ENCODE measurements at regions not wholly inside any gene's neighbourhood (a gene's known extent, or its start where the extent isn't known, plus 50 kb on each side); places are given as distances from the start of the nearest gene placed in this dataset.

DNA sequence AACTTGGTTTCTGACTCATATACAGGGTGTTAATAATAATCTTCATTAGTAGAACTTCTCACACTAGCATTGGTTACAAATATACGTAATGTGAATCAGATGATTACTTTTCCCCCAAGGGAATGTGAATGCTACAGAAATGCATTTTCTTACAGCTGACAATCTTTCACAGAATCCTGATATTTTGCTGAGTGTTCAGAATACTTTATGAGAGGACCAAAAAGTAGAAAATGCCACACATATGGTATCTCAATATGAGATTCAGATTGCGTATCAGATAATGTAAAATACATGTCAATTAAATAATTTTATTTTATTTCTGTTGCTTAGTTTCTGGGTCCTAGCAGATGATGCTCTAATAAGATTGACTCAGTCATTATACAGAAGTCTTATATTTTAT is 979.9 kb upstream of the GBE1 start:
- H3K27ac ChIP-seq, result no peak overlapping the region
- 47 to 48% methylated on average over 2 of the region's 2 CpGs for WGBS, 2 experiments (ENCODE audit: low coverage in 1 of 2, low lambda C conversion rate in 2 of 2, missing lambda C conversion rate in 2 of 2)
- H3K36me3 ChIP-seq (ENCODE audit: low read depth), result no peaks in the 10 kb centered on the region; the same call in 1 of the 2 replicates
- H3K9ac ChIP-seq, result no peak overlapping the region
- in situ Hi-C loops (cut with MboI), result no loop called here
- H3K79me2 ChIP-seq (ENCODE audit: insufficient read depth), result no peaks in the 10 kb centered on the region
- TF ChIP-seq EZH2phosphoT487 (IDR thresholded peaks at IDR 0.05; ENCODE audit: insufficient read depth, low read depth), result no peak
- no peak for TF ChIP-seq EZH2 (IDR thresholded peaks at IDR 0.05; ENCODE audit: insufficient read depth, poor library complexity, severe bottlenecking)
- no peak overlapping the region for H3K4me2 ChIP-seq (ENCODE audit: unreplicated experiment)
- H3K9me3 ChIP-seq (ENCODE audit: low read depth), result peaks cover 4% of the 10 kb centered on the region
- no peak overlapping the region for H2AFZ ChIP-seq
- no peaks in the 10 kb centered on the region for H4K20me1 ChIP-seq (ENCODE audit: insufficient read depth)
- H3K4me3 ChIP-seq, result no peak overlapping the region
- H3F3A ChIP-seq (ENCODE audit: insufficient read depth), result no peaks in the 10 kb centered on the region
- H3K27me3 ChIP-seq (replicated peaks; ENCODE audit: insufficient read depth), result no peaks in the 10 kb centered on the region
- DNase-seq, result no peak
- no peaks in the 10 kb centered on the region for H3K4me1 ChIP-seq (ENCODE audit: insufficient read depth)
- H3K9me2 ChIP-seq (ENCODE audit: insufficient read depth), result no peaks in the 10 kb centered on the region

DNA sequence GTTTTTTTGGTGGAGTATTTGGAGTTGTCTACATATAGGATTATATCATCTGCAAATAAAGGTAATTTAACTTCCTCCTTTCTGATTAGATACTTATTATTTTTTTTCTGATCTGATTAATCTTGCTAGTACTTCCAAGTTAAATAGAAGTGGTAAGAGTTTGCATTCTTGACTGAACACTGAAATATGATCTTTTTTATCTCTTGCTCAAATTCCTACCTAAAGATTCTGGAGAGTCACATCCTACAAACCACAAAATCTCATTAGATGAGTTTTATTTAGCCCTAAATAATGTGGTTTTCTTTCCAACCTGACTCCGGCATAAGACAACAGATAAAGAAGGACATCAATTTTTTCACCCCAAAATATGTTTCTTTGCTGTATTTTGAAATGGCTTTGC is 977.9 kb upstream of the GBE1 start:
- no peak overlapping the region for H2AFZ ChIP-seq
- H3F3A ChIP-seq (ENCODE audit: insufficient read depth), result no peaks in the 10 kb centered on the region
- in situ Hi-C loops (cut with MboI), result no loop called here
- peaks cover 4% of the 10 kb centered on the region for H3K9me3 ChIP-seq (ENCODE audit: low read depth)
- no peak for DNase-seq
- H3K79me2 ChIP-seq (ENCODE audit: insufficient read depth), result no peaks in the 10 kb centered on the region
- H3K4me3 ChIP-seq, result no peak overlapping the region
- H3K4me1 ChIP-seq (ENCODE audit: insufficient read depth), result no peaks in the 10 kb centered on the region
- no peaks in the 10 kb centered on the region for H4K20me1 ChIP-seq (ENCODE audit: insufficient read depth)
- no peak overlapping the region for H3K4me2 ChIP-seq (ENCODE audit: unreplicated experiment)
- H3K9ac ChIP-seq, result no peak overlapping the region
- TF ChIP-seq EZH2 (IDR thresholded peaks at IDR 0.05; ENCODE audit: insufficient read depth, poor library complexity, severe bottlenecking), result no peak
- no peak for TF ChIP-seq EZH2phosphoT487 (IDR thresholded peaks at IDR 0.05; ENCODE audit: insufficient read depth, low read depth)
- no peaks in the 10 kb centered on the region; the same call in 1 of the 2 replicates for H3K36me3 ChIP-seq (ENCODE audit: low read depth)
- no peaks in the 10 kb centered on the region for H3K27me3 ChIP-seq (replicated peaks; ENCODE audit: insufficient read depth)
- 19 to 38% methylated on average over 1 of the region's 1 CpG for WGBS, 2 experiments (ENCODE audit: low coverage in 1 of 2, low lambda C conversion rate in 2 of 2, missing lambda C conversion rate in 2 of 2)
- no peaks in the 10 kb centered on the region for H3K9me2 ChIP-seq (ENCODE audit: insufficient read depth)
- no peak overlapping the region for H3K27ac ChIP-seq

DNA sequence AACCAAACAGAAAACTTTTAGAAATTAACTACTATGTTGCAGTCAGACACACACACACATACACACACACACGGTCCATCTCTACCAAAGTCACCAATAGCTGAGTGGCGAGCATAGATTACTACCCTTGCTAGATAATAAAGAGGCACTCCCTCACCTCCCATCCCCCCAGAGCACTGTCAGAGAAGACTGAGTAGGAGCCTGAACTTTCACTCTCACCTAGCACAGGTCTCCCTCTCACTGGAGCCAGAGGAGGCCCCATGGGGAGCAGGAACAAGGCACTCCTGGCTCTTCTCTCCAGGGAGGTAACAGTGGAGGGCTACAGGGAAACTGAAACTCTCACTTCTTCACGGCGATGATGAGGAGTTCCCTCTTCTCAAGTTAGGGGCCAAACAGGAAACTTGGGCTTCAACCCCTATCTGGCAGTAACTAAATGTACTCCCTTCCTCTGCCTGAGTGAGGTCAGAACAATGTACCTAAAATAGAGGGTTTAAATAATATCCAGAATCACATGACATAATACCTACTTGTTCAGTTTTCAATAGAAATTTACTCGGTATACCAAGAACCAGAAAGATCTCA is 975.3 kb upstream of the GBE1 start:
- Histone ChIP-seq H3K9ac (no peak overlapping the region), H3K27ac (no peak overlapping the region), H3F3A (ENCODE audit: insufficient read depth) (no peaks in the 10 kb centered on the region), H3K79me2 (ENCODE audit: insufficient read depth) (no peaks in the 10 kb centered on the region), H3K4me2 (ENCODE audit: unreplicated experiment) (no peak overlapping the region), H3K36me3 (ENCODE audit: low read depth) (no peaks in the 10 kb centered on the region; the same call in 1 of the 2 replicates), H3K4me3 (no peak overlapping the region), H4K20me1 (ENCODE audit: insufficient read depth) (no peaks in the 10 kb centered on the region), H3K9me3 (ENCODE audit: low read depth) (peaks cover 4% of the 10 kb centered on the region), H2AFZ (no peak overlapping the region), H3K9me2 (ENCODE audit: insufficient read depth) (no peaks in the 10 kb centered on the region), H3K27me3 (replicated peaks; ENCODE audit: insufficient read depth) (no peaks in the 10 kb centered on the region), H3K4me1 (ENCODE audit: insufficient read depth) (no peaks in the 10 kb centered on the region)
- DNase-seq, result no peak
- TF ChIP-seq EZH2 (IDR thresholded peaks at IDR 0.05; ENCODE audit: insufficient read depth, poor library complexity, severe bottlenecking) (no peak), EZH2phosphoT487 (IDR thresholded peaks at IDR 0.05; ENCODE audit: insufficient read depth, low read depth) (no peak)
- 38 to 44% methylated on average over 5 of the region's 5 CpGs for whole genome bisulfite sequencing, 2 experiments (ENCODE audit: low coverage in 1 of 2, low lambda C conversion rate in 2 of 2, missing lambda C conversion rate in 2 of 2)
- in situ Hi-C loops (cut with MboI), result no loop called here

DNA sequence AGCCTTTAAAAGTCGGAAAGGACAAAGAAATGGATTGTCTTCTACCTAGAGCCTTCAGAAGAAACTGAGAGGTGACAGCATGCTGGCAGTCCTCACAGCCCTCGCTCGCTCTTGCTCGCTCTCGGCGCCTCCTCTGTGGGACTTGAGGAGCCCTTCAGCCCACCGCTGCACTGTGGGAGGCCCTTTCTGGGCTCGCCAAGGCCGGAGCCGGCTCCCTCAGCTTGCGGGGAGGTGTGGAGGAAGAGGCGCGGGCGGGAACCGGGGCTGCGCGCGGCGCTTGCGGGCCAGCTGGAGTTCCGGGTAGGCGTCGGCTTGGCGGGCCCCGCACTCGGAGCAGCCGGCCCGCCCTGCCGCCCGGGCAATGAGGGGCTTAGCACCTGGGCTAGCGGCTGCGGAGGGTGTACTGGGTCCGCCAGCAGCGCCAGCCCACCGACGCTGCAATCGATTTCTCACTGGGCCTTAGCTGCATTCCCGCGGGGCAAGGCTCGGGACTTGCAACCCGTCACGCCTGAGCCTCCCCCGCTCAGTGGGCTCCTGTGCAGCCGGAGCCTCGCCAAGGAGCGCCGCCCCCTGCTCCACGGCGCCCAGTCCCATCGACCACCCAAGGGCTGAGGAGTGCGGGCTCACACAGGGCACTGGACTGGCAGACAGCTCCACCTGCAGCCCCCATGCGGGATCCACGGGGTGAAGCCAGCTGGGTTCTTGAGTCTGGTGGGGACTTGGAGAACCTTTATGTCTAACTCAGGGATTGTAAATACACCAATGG is 953.8 kb upstream of the GBE1 start:
- no peaks in the 10 kb centered on the region for H3K27me3 ChIP-seq (replicated peaks; ENCODE audit: insufficient read depth)
- no peaks in the 10 kb centered on the region for H3K9me2 ChIP-seq (ENCODE audit: insufficient read depth)
- TF ChIP-seq EZH2 (IDR thresholded peaks at IDR 0.05; ENCODE audit: insufficient read depth, poor library complexity, severe bottlenecking) (no peak), EZH2phosphoT487 (IDR thresholded peaks at IDR 0.05; ENCODE audit: insufficient read depth, low read depth) (no peak)
- 72 to 77% methylated on average over 25 to 44 of the region's 53 CpGs for WGBS, 2 experiments (ENCODE audit: low coverage in 1 of 2, low lambda C conversion rate in 2 of 2, missing lambda C conversion rate in 2 of 2)
- H4K20me1 ChIP-seq (ENCODE audit: insufficient read depth), result no peaks in the 10 kb centered on the region
- no peaks in the 10 kb centered on the region for H3K79me2 ChIP-seq (ENCODE audit: insufficient read depth)
- no peaks in the 10 kb centered on the region for H3K9me3 ChIP-seq (ENCODE audit: low read depth)
- no peak overlapping the region for H2AFZ ChIP-seq
- no peaks in the 10 kb centered on the region for H3F3A ChIP-seq (ENCODE audit: insufficient read depth)
- H3K27ac ChIP-seq, result no peak overlapping the region
- H3K36me3 ChIP-seq (ENCODE audit: low read depth), result no peaks in the 10 kb centered on the region
- H3K4me2 ChIP-seq (ENCODE audit: unreplicated experiment), result no peak overlapping the region
- no peak overlapping the region for H3K4me3 ChIP-seq
- in situ Hi-C loops (cut with MboI), result no loop called here
- H3K4me1 ChIP-seq (ENCODE audit: insufficient read depth), result no peaks in the 10 kb centered on the region
- H3K9ac ChIP-seq, result no peak overlapping the region
- DNase-seq, result no peak
